Effector memory CD8-positive, alpha-beta T cell (primary cell): ENCODE measurements at regions not wholly inside any gene's neighbourhood (a gene's known extent, or its start where the extent isn't known, plus 50 kb on each side); places are given as distances from the start of the nearest gene placed in this dataset.

Source experiments
- ATAC-seq: fragments of 150-1000 bp; cut with Tn5 transposase; replicated peaks from 2 replicates; pipeline ENCODE4 v1.10.0; 2021; ENCODE audit warnings: mild to moderate bottlenecking, moderate library complexity
- DNase-seq, 3 experiments: peaks; one replicate each; pipeline ENCODE4 v3.0.0; 2021
- H3K27ac Mint-ChIP-seq, 2 donors: one replicate each; pipeline ENCODE4 v1.8.0; 2022; ENCODE audit warnings: mild to moderate bottlenecking in 2 of 2, mixed read lengths in 2 of 2, moderate library complexity in 2 of 2
- H3K27me3 Mint-ChIP-seq, 2 donors: one replicate each; pipeline ENCODE4 v1.8.0; 2022; ENCODE audit warnings: mixed read lengths in 2 of 2
- H3K36me3 Mint-ChIP-seq: one replicate; pipeline ENCODE4 v1.8.0; 2022; ENCODE audit warnings: mild to moderate bottlenecking, moderate library complexity, mixed read lengths; ENCODE audit not compliant: insufficient read depth
- H3K4me1 Mint-ChIP-seq, 2 donors: one replicate each; pipeline ENCODE4 v1.8.0; 2022; ENCODE audit warnings: low read depth in 2 of 2, mixed read lengths in 2 of 2
- H3K4me3 Mint-ChIP-seq, 2 donors: one replicate each; pipeline ENCODE4 v1.8.0; 2022; ENCODE audit warnings: mild to moderate bottlenecking in 2 of 2, mixed read lengths in 2 of 2, moderate library complexity in 2 of 2
- H3K9me3 Mint-ChIP-seq, 2 donors: one replicate each; pipeline ENCODE4 v1.8.0; 2022; ENCODE audit warnings: mixed read lengths in 2 of 2

GRCh38 chr5:14064841-14065240 lies 78.3 kb upstream of the TRIO start:
- no peaks in the 10 kb centered on the region for H3K4me1 Mint-ChIP-seq
- H3K4me3 Mint-ChIP-seq = no peak overlapping the region
- peaks cover 0 to 6% of the 10 kb centered on the region in 2 donors for H3K27me3 Mint-ChIP-seq
- no peak overlapping the region for H3K27ac Mint-ChIP-seq
- no peak for ATAC-seq
- no peaks in the 10 kb centered on the region for H3K36me3 Mint-ChIP-seq
- DNase-seq = no peak
- peaks cover 7 to 9% of the 10 kb centered on the region in 2 donors for H3K9me3 Mint-ChIP-seq

- no peak overlapping the region for H3K4me3 Mint-ChIP-seq
- no peaks in the 10 kb centered on the region for H3K36me3 Mint-ChIP-seq
- H3K4me1 Mint-ChIP-seq = no peaks in the 10 kb centered on the region
- DNase-seq (no peak), ATAC-seq (no peak)
- H3K27ac Mint-ChIP-seq = no peak overlapping the region
- H3K27me3 Mint-ChIP-seq = peaks cover 0 to 6% of the 10 kb centered on the region in 2 donors
- H3K9me3 Mint-ChIP-seq = peaks cover 7 to 9% of the 10 kb centered on the region in 2 donors
These were observed 79.5 kb upstream of the TRIO start for GRCh38 chr5:14063691-14064090.

GRCh38 chr5:14063138-14063537 lies 80.0 kb upstream of the TRIO start:
- Mint-ChIP-seq H3K36me3 (no peaks in the 10 kb centered on the region), H3K4me3 (no peak overlapping the region), H3K27ac (no peak overlapping the region), H3K27me3 (peaks cover 0 to 6% of the 10 kb centered on the region in 2 donors), H3K9me3 (peaks cover 7 to 9% of the 10 kb centered on the region in 2 donors), H3K4me1 (no peaks in the 10 kb centered on the region)
- no peak for ATAC-seq
- no peak for DNase-seq

- Mint-ChIP-seq H3K9me3 (peaks cover 7 to 9% of the 10 kb centered on the region in 2 donors), H3K4me3 (no peak overlapping the region), H3K4me1 (no peaks in the 10 kb centered on the region), H3K27me3 (peaks cover 0 to 6% of the 10 kb centered on the region in 2 donors), H3K36me3 (no peaks in the 10 kb centered on the region), H3K27ac (no peak overlapping the region)
- DNase-seq = no peak
- no peak for ATAC-seq
These were observed 81.0 kb upstream of the TRIO start for GRCh38 chr5:14062178-14062577.

GRCh38 chr5:14061106-14061505 lies 82.0 kb upstream of the TRIO start:
- Mint-ChIP-seq H3K4me1 (no peaks in the 10 kb centered on the region), H3K4me3 (no peak overlapping the region), H3K27me3 (peaks cover 0 to 6% of the 10 kb centered on the region in 2 donors), H3K27ac (no peak overlapping the region), H3K36me3 (no peaks in the 10 kb centered on the region), H3K9me3 (peaks cover 7 to 9% of the 10 kb centered on the region in 2 donors)
- no peak for ATAC-seq
- DNase-seq = no peak

- Mint-ChIP-seq H3K9me3 (peaks cover 7 to 9% of the 10 kb centered on the region in 2 donors), H3K36me3 (no peaks in the 10 kb centered on the region), H3K27me3 (peaks cover 0 to 6% of the 10 kb centered on the region in 2 donors), H3K4me3 (no peak overlapping the region), H3K27ac (no peak overlapping the region), H3K4me1 (no peaks in the 10 kb centered on the region)
- ATAC-seq (no peak), DNase-seq (no peak)
These were observed 82.9 kb upstream of the TRIO start for GRCh38 chr5:14060218-14060617.

- no peak overlapping the region for H3K27ac Mint-ChIP-seq
- H3K27me3 Mint-ChIP-seq = peaks cover 3 to 9% of the 10 kb centered on the region in 2 donors
- ATAC-seq (no peak), DNase-seq (no peak)
- H3K9me3 Mint-ChIP-seq = peaks cover 7 to 9% of the 10 kb centered on the region in 2 donors
- no peak overlapping the region for H3K4me3 Mint-ChIP-seq
- H3K36me3 Mint-ChIP-seq = no peaks in the 10 kb centered on the region
- H3K4me1 Mint-ChIP-seq = no peaks in the 10 kb centered on the region
These were observed 83.3 kb upstream of the TRIO start for GRCh38 chr5:14059810-14060209.

GRCh38 chr5:14057289-14057688 lies 85.9 kb upstream of the TRIO start:
- DNase-seq (no peak), ATAC-seq (no peak)
- Mint-ChIP-seq H3K4me3 (no peak overlapping the region), H3K4me1 (no peaks in the 10 kb centered on the region), H3K27me3 (peaks cover 13 to 17% of the 10 kb centered on the region in 2 donors), H3K9me3 (peaks cover 7 to 20% of the 10 kb centered on the region in 2 donors), H3K27ac (no peak overlapping the region), H3K36me3 (no peaks in the 10 kb centered on the region)

GRCh38 chr5:14056039-14056438 lies 87.1 kb upstream of the TRIO start:
- DNase-seq = no peak
- Mint-ChIP-seq H3K4me3 (no peak overlapping the region), H3K36me3 (no peaks in the 10 kb centered on the region), H3K27ac (no peak overlapping the region), H3K27me3 (peaks cover 10 to 17% of the 10 kb centered on the region in 2 donors), H3K4me1 (no peaks in the 10 kb centered on the region), H3K9me3 (peaks cover 4 to 19% of the 10 kb centered on the region in 2 donors)
- no peak for ATAC-seq

- DNase-seq (no peak), ATAC-seq (no peak)
- Mint-ChIP-seq H3K27me3 (peaks cover 8 to 17% of the 10 kb centered on the region in 2 donors), H3K36me3 (no peaks in the 10 kb centered on the region), H3K9me3 (peaks cover 0 to 11% of the 10 kb centered on the region in 2 donors), H3K27ac (no peak overlapping the region), H3K4me1 (no peaks in the 10 kb centered on the region), H3K4me3 (no peak overlapping the region)
These were observed 87.9 kb upstream of the TRIO start for GRCh38 chr5:14054965-14055963.

GRCh38 chr5:14054111-14054854 lies 88.9 kb upstream of the TRIO start:
- DNase-seq = no peak
- no peaks in the 10 kb centered on the region for H3K4me1 Mint-ChIP-seq
- peaks cover 8 to 17% of the 10 kb centered on the region in 2 donors for H3K27me3 Mint-ChIP-seq

GRCh38 chr5:14050821-14051220 lies 92.3 kb upstream of the TRIO start:
- no peak for DNase-seq
- H3K9me3 Mint-ChIP-seq = peaks cover 1 to 11% of the 10 kb centered on the region in 2 donors
- H3K4me3 Mint-ChIP-seq = no peak overlapping the region
- peaks cover 17 to 18% of the 10 kb centered on the region in 2 donors for H3K27me3 Mint-ChIP-seq
- H3K4me1 Mint-ChIP-seq = no peaks in the 10 kb centered on the region
- no peaks in the 10 kb centered on the region for H3K36me3 Mint-ChIP-seq
- no peak for ATAC-seq
- no peak overlapping the region for H3K27ac Mint-ChIP-seq

More at GRCh38 chr5:14054111-14054854, 88.9 kb upstream of the TRIO start:
- ATAC-seq = no peak
- Mint-ChIP-seq H3K4me3 (no peak overlapping the region), H3K36me3 (no peaks in the 10 kb centered on the region), H3K27ac (no peak overlapping the region), H3K9me3 (peaks cover 0 to 11% of the 10 kb centered on the region in 2 donors)

GRCh38 chr5:14048434-14048833 lies 94.7 kb upstream of the TRIO start:
- no peak for ATAC-seq

More at GRCh38 chr5:14048434-14048833, 94.7 kb upstream of the TRIO start:
- Mint-ChIP-seq H3K4me1 (no peaks in the 10 kb centered on the region), H3K27me3 (peaks cover 9 to 11% of the 10 kb centered on the region in 2 donors), H3K4me3 (no peak overlapping the region), H3K9me3 (peaks cover 1 to 11% of the 10 kb centered on the region in 2 donors), H3K27ac (no peak overlapping the region), H3K36me3 (no peaks in the 10 kb centered on the region)
- DNase-seq = no peak
